HFFc6 (cell line): ENCODE measurements at regions not wholly inside any gene's neighbourhood (a gene's known extent, or its start where the extent isn't known, plus 50 kb on each side); places are given as distances from the start of the nearest gene placed in this dataset.

ENCODE experiments used
- DNase-seq: peaks from one replicate; pipeline ENCODE4 v3.0.0-alpha.2; 2018
- H3K27ac Mint-ChIP-seq: 2 replicates; pipeline ENCODE4 v1.8.0; 2020; ENCODE audit warnings: mild to moderate bottlenecking, mixed read lengths
- H3K27me3 Mint-ChIP-seq: 2 replicates; pipeline ENCODE4 v1.8.0; 2021; ENCODE audit warnings: mild to moderate bottlenecking, moderate library complexity, mixed read lengths; ENCODE audit not compliant: insufficient read depth
- H3K36me3 Mint-ChIP-seq: 2 replicates; pipeline ENCODE4 v1.8.0; 2021; ENCODE audit warnings: low read depth, mixed read lengths
- H3K4me1 Mint-ChIP-seq: 2 replicates; pipeline ENCODE4 v1.8.0; 2020; ENCODE audit warnings: low read depth, mixed read lengths
- H3K4me3 Mint-ChIP-seq: 2 replicates; pipeline ENCODE4 v1.8.0; 2020; ENCODE audit warnings: mild to moderate bottlenecking, moderate library complexity, mixed read lengths
- H3K9me3 Mint-ChIP-seq: 2 replicates; pipeline ENCODE4 v1.8.0; 2020; ENCODE audit warnings: mild to moderate bottlenecking, mixed read lengths
- CTCF ChIP-seq: fragments of 200-600 bp; sonication (generic); IDR thresholded peaks from 2 replicates; pipeline ENCODE4 v1.5.0; 2021; ENCODE audit warnings: antibody characterized with exemption, mild to moderate bottlenecking

GRCh38 chr3:146382386-146382785, 87.0 kb downstream of the PLSCR2 start:
- no peak overlapping the region for H3K27ac Mint-ChIP-seq
- no peaks in the 10 kb centered on the region for H3K4me1 Mint-ChIP-seq
- peak; percentile 51; the same call in 1 of the 2 replicates for TF ChIP-seq CTCF
- H3K36me3 Mint-ChIP-seq: no peaks in the 10 kb centered on the region
- no peaks in the 10 kb centered on the region; the same call in 1 of the 2 replicates for H3K27me3 Mint-ChIP-seq
- peak; percentile 19 for DNase-seq
- no peak overlapping the region for H3K4me3 Mint-ChIP-seq
- H3K9me3 Mint-ChIP-seq: no peaks in the 10 kb centered on the region

GRCh38 chr3:146380046-146380445, 89.3 kb downstream of the PLSCR2 start:
- no peaks in the 10 kb centered on the region for H3K4me1 Mint-ChIP-seq
- TF ChIP-seq CTCF: no peak
- no peak overlapping the region for H3K4me3 Mint-ChIP-seq
- no peak for DNase-seq
- no peaks in the 10 kb centered on the region for H3K9me3 Mint-ChIP-seq
- H3K36me3 Mint-ChIP-seq: no peaks in the 10 kb centered on the region
- no peak overlapping the region for H3K27ac Mint-ChIP-seq
- no peaks in the 10 kb centered on the region; the same call in 1 of the 2 replicates for H3K27me3 Mint-ChIP-seq

GRCh38 chr3:146375219-146375618, 94.1 kb downstream of the PLSCR2 start:
- DNase-seq: no peak
- peaks cover 8% of the 10 kb centered on the region; the same call in 1 of the 2 replicates for H3K9me3 Mint-ChIP-seq
- H3K27me3 Mint-ChIP-seq: no peaks in the 10 kb centered on the region

GRCh38 chr3:146374146-146374545, 95.2 kb downstream of the PLSCR2 start:
- H3K27ac Mint-ChIP-seq: no peak overlapping the region
- H3K36me3 Mint-ChIP-seq: no peaks in the 10 kb centered on the region
- no peaks in the 10 kb centered on the region for H3K4me1 Mint-ChIP-seq
- no peak overlapping the region for H3K4me3 Mint-ChIP-seq
- no peak for TF ChIP-seq CTCF
- H3K9me3 Mint-ChIP-seq: peaks cover 8% of the 10 kb centered on the region; the same call in 1 of the 2 replicates
- DNase-seq: no peak
- H3K27me3 Mint-ChIP-seq: no peaks in the 10 kb centered on the region

More at GRCh38 chr3:146375219-146375618, 94.1 kb downstream of the PLSCR2 start:
- Mint-ChIP-seq H3K27ac (no peak overlapping the region), H3K36me3 (no peaks in the 10 kb centered on the region), H3K4me3 (no peak overlapping the region), H3K4me1 (no peaks in the 10 kb centered on the region)
- TF ChIP-seq CTCF: no peak

- no peaks in the 10 kb centered on the region for H3K36me3 Mint-ChIP-seq
- no peak for TF ChIP-seq CTCF
- H3K4me3 Mint-ChIP-seq: no peak overlapping the region
- DNase-seq: no peak
- no peaks in the 10 kb centered on the region; the same call in 1 of the 2 replicates for H3K27me3 Mint-ChIP-seq
- H3K27ac Mint-ChIP-seq: no peak overlapping the region
- H3K9me3 Mint-ChIP-seq: peaks cover 8% of the 10 kb centered on the region; the same call in 1 of the 2 replicates
- no peaks in the 10 kb centered on the region for H3K4me1 Mint-ChIP-seq
These were observed 97.5 kb downstream of the PLSCR2 start for GRCh38 chr3:146371902-146372301.
